ENCODE measurements at regions not wholly inside any gene's neighbourhood (a gene's known extent, or its start where the extent isn't known, plus 50 kb on each side); places are given as distances from the start of the nearest gene placed in this dataset.

GRCh38 chr21:38675182-38675824 is 130.4 kb upstream of the ETS2 start:
- TF ChIP-seq CTCF (IDR thresholded peaks at IDR 0.05; ENCODE audit: low read depth, low read length, missing input control) (no peak), TAF1 (conservative IDR thresholded peaks at IDR 0.05) (no peak), REST (IDR thresholded peaks at IDR 0.05) (no peak), RAD21 (IDR thresholded peaks at IDR 0.05) (no peak), YY1 (IDR thresholded peaks at IDR 0.05) (peak; percentile 66), ATF3 (IDR thresholded peaks at IDR 0.05) (no peak), GABPA (IDR thresholded peaks at IDR 0.05 in 1 of 2, conservative IDR thresholded peaks at IDR 0.05 in 1 of 2) (no peak), MAX (IDR thresholded peaks at IDR 0.05) (no peak)

Measured in liver (tissue), 3 donors.